Panc1 (cell line): ENCODE measurements at regions not wholly inside any gene's neighbourhood (a gene's known extent, or its start where the extent isn't known, plus 50 kb on each side); places are given as distances from the start of the nearest gene placed in this dataset.

Source experiments
- POLR2AphosphoS5 ChIP-seq: IDR thresholded peaks from 2 replicates; pipeline ENCODE4 v1.6.1; 2012; ENCODE audit warnings: mild to moderate bottlenecking, low read depth, low read length, moderate library complexity
- SIN3A ChIP-seq: IDR thresholded peaks from 2 replicates; pipeline ENCODE4 v1.6.1; 2012; ENCODE audit warnings: low read depth, mild to moderate bottlenecking, low read length, moderate library complexity, borderline replicate concordance; ENCODE audit not compliant: insufficient read depth
- TF ChIP-seq, protein P1 (sequence below): fragments of 450-650 bp; IDR thresholded peaks from 2 replicates; pipeline ENCODE4 v1.5.1; 2017; ENCODE audit warnings: mild to moderate bottlenecking
- TF ChIP-seq, protein P2 (sequence below), 2 experiments: IDR thresholded peaks; 2 replicates each; pipeline ENCODE4 v1.6.1; 2011 to 2012; ENCODE audit warnings: low read depth in 2 of 2, control low read depth in 1 of 2, low read length in 1 of 2, mild to moderate bottlenecking in 1 of 2, moderate library complexity in 1 of 2; ENCODE audit not compliant: insufficient read depth in 1 of 2

DNA sequence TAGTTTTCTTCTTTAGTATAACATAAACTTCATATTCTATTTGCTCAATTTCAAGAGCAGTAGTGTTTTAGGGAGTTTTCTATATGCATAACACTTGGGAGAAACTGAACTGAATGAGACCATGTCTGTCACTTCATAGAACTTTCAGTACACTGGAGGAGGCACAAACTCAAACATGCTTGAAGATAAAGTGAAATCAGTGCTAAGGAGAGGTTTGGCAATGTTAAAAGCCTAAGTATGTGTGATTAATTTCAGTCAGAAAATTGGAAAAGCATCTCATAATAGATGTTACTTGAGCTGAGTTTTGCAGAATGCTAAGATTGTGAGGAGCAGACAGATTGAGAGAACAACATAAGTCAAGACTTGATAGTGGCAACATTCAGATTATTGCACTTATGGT is 411.2 kb upstream of the HS3ST1 start:
- TF ChIP-seq, protein P1, sequence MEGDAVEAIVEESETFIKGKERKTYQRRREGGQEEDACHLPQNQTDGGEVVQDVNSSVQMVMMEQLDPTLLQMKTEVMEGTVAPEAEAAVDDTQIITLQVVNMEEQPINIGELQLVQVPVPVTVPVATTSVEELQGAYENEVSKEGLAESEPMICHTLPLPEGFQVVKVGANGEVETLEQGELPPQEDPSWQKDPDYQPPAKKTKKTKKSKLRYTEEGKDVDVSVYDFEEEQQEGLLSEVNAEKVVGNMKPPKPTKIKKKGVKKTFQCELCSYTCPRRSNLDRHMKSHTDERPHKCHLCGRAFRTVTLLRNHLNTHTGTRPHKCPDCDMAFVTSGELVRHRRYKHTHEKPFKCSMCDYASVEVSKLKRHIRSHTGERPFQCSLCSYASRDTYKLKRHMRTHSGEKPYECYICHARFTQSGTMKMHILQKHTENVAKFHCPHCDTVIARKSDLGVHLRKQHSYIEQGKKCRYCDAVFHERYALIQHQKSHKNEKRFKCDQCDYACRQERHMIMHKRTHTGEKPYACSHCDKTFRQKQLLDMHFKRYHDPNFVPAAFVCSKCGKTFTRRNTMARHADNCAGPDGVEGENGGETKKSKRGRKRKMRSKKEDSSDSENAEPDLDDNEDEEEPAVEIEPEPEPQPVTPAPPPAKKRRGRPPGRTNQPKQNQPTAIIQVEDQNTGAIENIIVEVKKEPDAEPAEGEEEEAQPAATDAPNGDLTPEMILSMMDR, result no peak
- TF ChIP-seq, protein P2, sequence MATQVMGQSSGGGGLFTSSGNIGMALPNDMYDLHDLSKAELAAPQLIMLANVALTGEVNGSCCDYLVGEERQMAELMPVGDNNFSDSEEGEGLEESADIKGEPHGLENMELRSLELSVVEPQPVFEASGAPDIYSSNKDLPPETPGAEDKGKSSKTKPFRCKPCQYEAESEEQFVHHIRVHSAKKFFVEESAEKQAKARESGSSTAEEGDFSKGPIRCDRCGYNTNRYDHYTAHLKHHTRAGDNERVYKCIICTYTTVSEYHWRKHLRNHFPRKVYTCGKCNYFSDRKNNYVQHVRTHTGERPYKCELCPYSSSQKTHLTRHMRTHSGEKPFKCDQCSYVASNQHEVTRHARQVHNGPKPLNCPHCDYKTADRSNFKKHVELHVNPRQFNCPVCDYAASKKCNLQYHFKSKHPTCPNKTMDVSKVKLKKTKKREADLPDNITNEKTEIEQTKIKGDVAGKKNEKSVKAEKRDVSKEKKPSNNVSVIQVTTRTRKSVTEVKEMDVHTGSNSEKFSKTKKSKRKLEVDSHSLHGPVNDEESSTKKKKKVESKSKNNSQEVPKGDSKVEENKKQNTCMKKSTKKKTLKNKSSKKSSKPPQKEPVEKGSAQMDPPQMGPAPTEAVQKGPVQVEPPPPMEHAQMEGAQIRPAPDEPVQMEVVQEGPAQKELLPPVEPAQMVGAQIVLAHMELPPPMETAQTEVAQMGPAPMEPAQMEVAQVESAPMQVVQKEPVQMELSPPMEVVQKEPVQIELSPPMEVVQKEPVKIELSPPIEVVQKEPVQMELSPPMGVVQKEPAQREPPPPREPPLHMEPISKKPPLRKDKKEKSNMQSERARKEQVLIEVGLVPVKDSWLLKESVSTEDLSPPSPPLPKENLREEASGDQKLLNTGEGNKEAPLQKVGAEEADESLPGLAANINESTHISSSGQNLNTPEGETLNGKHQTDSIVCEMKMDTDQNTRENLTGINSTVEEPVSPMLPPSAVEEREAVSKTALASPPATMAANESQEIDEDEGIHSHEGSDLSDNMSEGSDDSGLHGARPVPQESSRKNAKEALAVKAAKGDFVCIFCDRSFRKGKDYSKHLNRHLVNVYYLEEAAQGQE (IDR thresholded peaks at IDR 0.05; ENCODE audit: insufficient read depth in 1 of 2, low read depth in 2 of 2, low read length in 1 of 2), result no peak
- TF ChIP-seq POLR2AphosphoS5, result no peak
- TF ChIP-seq SIN3A, result no peak
